IPS DF 19.7 (cell line): ENCODE measurements at regions not wholly inside any gene's neighbourhood (a gene's known extent, or its start where the extent isn't known, plus 50 kb on each side); places are given as distances from the start of the nearest gene placed in this dataset.
"Not testable (repeated sequence)": the region's sequence is repeated elsewhere in the genome, so short reads cannot be mapped to it uniquely, and the experiment has no call there.

Source experiments
- DNase-seq: peaks from one replicate; pipeline ENCODE4 v3.0.0-alpha.2; 2013; ENCODE audit warnings: low read depth, low spot score

DNA sequence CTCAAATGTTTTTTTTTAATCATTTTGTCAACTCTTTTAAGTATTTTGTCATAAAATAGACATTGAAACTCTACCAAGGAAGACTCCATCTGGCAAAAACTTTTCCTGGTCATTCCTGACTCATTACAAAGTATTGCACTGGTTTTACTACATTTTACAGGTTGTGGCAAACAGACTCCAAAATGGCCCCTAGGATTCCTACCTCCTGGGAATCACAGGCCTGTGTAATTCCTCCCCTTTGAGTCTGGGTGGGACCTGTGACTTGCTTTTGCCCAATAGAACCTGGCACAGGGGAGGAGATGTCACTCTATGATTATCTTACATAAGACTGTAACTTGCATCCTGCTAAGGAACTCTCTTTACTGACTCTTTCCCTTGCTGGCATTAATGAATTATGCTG is 123.6 kb upstream of the KCNJ6 start:
- no peak for DNase-seq

GRCh38 chr21:38041493-38041892 is 125.2 kb upstream of the KCNJ6 start:
- DNase-seq: no peak

- DNase-seq: no peak
Observed at GRCh38 chr21:38042246-38042645, 126.0 kb upstream of the KCNJ6 start.

GRCh38 chr21:38048167-38048566 is 131.9 kb upstream of the KCNJ6 start:
- DNase-seq: no peak

DNA sequence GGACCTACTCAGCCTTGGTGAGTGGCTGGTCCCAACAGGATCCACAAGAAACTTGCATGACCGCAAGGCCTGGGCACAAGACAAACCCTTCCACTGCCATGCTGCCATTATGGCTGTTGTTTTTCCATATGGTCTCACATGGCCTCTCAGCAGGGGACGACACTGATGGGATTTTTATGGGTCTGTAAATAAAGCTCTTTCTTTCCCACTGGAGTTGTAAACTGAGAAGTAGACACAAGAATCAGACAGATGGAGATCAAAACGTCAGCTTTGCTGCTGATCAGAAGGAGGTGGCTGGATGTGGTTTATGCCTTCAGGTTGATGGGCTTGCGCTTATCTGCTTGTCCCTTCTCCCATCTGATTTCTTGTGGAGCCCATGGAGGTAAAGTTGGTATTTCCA is 138.1 kb upstream of the KCNJ6 start:
- no peak for DNase-seq

DNA sequence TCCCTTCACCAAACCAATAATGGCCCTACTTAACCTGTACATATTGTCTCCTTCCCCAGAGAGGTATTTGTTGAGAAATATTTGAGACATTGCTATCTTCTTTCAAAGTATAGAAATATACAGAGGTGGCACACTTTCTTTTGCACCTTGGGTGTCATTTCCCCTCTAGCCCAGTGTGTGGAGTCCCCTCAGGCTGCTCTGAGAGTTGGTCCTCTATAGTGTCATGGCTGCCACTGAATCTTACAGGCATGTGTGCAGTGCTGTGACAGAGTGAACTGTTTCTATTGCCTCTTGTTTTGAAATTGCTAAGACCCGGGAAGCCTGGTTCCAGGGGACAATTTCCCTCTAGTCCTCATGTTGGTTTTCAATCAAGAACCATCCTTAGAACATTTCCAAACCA is 140.2 kb upstream of the KCNJ6 start:
- no peak for DNase-seq

- no peak for DNase-seq
Observed at GRCh38 chr21:38057626-38058025, 141.4 kb upstream of the KCNJ6 start.

GRCh38 chr21:38060533-38060932 is 144.3 kb upstream of the KCNJ6 start:
- no peak for DNase-seq

GRCh38 chr21:38067086-38067739 is 151.0 kb upstream of the KCNJ6 start:
- DNase-seq: no peak

- DNase-seq: no peak
Observed at GRCh38 chr21:38072489-38072888, 156.2 kb upstream of the KCNJ6 start.

DNA sequence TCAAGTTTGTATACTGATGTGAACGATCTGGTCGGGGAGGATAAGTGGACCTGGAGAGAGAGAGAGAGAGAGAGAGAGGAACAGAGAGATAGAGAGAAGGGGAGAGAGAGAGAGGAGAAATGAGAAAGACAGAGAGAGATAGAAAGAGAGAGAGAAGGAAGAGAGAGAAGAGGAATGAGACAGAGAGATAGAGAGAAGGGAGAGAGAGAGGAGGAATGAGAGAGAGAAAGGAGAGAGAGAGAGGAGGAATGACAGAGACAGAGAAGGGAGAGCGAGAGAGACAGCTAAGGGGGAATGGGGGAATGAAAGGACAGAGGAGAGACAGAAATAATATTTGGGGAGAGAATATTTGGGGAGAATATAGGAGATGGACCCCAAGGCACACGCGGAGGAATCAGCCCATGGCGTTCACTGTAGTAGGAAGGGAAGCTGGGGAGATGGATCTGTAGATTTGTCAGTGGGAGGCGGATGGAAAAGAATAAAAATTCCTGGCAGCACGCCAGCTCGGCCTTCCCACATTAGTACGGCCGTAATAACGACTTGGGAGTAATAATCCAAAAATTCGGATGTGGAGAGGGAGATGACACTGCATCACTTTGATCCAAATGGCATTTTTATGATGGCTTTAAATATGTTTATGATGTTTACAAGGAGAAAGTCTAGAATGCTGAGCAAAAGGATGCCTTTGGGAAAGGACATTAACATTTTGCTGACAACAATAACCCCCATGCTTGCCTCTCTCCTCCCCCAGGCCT is 159.8 kb upstream of the KCNJ6 start:
- no peak for DNase-seq

DNA sequence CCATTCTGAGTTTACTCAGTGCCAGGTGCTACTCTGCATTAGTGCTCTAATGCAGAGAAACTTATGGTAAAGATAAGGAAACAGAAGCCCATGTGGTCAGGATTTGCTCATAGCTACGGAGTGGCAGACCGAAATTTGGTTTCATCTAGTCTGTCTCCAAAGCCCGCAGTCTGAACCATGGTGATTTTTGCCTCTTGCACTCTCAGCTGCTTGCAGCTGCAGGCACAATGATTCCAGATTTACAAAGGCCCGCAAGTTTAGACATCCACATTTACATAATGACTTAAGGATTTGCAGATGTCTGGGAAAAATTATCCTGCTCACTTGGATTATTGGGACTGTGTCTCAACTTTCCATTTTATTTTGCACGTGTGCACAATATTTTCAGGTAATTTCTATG is 161.3 kb upstream of the KCNJ6 start:
- no peak for DNase-seq

GRCh38 chr21:38080888-38081287 is 164.6 kb upstream of the KCNJ6 start:
- DNase-seq: no peak

DNA sequence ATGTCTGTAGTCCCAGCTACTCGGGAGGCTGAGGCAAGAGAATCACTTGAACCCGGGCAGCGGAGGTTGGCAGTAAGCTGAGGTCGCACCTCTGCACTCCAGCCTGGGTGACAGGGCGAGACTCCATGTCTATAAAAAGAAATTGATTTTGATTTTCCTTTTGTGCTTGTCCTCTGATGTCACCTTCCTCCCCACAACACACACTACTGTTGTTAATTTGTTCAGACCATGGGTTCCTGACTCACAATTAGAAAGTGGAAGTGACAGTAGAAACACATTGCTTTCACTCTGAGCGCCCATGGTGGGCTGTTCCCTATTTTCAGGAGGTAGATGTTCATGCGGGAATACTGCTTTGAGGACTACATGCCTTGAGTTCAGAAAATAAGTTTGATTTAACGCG is 165.5 kb upstream of the KCNJ6 start:
- DNase-seq: no peak

- no peak for DNase-seq
Observed at GRCh38 chr21:38082936-38083485, 166.8 kb upstream of the KCNJ6 start.

- no peak for DNase-seq
Observed at GRCh38 chr21:38083535-38083934, 167.3 kb upstream of the KCNJ6 start.

- DNase-seq: no peak
Observed at GRCh38 chr21:38086580-38086979, 170.2 kb upstream of the KCNJ15 start.

DNA sequence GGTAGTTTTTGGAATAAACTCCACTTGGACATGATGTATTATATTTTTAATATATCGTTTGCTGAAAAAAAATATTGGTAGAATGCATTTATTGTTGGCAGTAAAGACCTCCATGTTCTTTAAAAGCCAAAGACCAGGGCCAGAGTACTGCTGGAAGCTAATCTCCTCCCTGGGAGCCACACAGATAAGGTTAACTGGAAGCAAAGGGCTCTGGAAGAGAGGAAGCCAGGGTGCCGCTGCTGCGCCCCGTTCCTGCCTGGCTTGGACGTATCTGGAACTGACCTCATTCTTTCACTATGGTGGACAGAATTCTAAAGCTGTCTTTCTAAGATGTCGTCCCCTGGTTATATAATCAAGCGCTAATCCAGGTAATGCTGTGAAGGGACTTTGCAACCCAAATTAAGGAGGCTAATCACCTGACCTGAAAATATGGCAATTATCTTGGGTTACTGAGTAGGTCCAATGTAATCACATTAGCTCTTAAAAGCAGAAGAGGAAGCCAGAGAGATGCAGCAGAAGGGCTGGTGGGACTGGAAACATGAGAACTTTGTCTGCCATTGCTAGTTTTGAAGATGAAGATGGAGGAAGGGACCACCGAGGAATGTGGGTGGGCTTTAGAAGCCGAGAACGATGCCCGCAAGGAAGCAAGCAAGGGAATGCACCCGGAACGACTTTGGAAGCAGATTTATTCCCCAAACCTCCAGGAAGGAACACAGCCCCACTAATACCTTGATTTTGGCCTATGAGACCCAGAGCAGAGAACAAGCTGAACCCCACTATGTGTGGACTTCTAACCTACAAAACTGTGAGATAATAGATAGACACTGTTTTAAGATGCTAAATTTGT is 167.7 kb upstream of the KCNJ15 start:
- DNase-seq: no peak

- DNase-seq: no peak
Observed at GRCh38 chr21:38089763-38090046, 167.1 kb upstream of the KCNJ15 start.

- DNase-seq: not testable (repeated sequence)
Observed at GRCh38 chr21:38091061-38091460, 165.7 kb upstream of the KCNJ15 start.

DNA sequence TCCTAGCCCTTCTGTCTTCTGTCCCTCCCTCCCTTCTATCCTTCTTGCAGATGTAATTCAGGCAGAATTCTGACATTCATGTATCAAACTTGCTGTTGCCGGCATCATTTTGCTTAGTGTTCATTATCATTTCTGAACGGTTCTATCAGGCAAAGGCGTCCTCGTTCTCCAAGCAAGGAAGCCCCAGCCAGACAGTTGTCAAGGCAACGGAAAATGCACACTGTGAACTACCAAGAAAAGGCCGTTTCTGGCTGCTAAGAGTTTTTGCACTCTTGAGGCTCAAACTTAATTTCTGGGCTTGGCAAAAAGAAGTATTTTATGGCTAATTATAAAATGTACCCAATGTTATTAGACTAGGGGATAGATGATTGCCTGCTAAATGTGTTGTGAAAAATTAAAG is 164.7 kb upstream of the KCNJ15 start:
- DNase-seq: no peak

DNA sequence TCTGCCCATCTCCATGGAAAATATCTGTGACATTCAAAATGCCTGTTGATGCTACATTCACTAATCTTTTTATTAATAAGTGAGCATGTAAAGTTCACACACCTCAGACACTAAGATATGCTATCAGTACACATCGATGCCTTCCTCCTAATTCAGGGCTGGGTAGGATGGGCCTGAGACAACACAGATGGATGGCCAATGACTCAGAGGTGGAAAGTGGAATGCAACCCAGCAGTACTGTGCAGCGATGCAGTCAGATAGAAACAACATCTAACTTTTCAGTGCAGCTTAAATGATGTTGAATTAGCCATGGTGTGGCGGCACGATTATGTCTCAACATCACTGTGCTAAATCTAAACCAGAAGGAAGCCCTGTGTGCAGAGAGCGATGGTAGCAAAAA is 161.6 kb upstream of the KCNJ15 start:
- no peak for DNase-seq

DNA sequence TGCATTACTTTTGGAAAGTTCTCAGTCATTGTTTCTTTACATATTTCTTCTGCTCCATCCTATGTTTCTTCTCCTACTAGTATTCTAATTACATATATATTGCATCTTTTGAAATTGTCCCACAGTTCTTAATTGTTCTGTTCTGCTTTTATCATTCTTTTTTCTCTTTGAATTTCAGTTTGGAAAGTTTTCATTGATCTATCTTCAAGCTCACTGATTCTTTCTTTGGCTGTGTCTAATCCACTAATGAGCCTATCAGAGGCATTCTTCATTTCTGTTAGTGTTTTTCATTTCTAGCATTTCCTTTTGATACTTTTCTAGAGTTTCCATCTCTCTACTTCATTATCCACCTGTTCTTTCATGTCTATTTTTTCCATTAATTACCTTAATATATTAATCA is 159.0 kb upstream of the KCNJ15 start:
- no peak for DNase-seq
